GDM1 (cell line): ENCODE measurements at regions not wholly inside any gene's neighbourhood (a gene's known extent, or its start where the extent isn't known, plus 50 kb on each side); places are given as distances from the start of the nearest gene placed in this dataset.
"Not testable (repeated sequence)": the region's sequence is repeated elsewhere in the genome, so short reads cannot be mapped to it uniquely, and the experiment has no call there.

Source experiments
- DNase-seq: peaks from one replicate; lab custom pipeline; 2025; lab: John Stamatoyannopoulos, UW

GRCh38 chr3:95474338-95474737, 1340.1 kb upstream of the EPHA6 start:
- DNase-seq = no peak

DNA sequence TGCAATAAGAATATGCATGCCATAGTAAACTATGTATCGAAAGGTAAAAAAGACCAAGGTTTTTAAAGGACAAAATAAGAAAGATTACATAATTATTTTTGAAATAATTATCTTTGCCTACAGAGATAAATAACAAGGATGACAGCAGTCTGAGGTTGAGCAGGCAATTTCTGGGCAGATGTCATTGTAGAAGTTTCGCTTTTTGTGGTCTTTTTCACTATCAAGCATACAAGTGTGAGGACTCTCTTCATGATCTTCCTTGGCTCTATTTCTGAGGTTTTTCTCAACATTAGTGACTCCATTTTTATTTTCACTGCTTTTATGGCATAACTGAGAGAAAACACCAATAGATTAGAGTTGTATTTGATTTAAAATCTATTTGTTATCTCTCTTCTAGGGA, 1337.9 kb upstream of the EPHA6 start:
- no peak for DNase-seq

DNA sequence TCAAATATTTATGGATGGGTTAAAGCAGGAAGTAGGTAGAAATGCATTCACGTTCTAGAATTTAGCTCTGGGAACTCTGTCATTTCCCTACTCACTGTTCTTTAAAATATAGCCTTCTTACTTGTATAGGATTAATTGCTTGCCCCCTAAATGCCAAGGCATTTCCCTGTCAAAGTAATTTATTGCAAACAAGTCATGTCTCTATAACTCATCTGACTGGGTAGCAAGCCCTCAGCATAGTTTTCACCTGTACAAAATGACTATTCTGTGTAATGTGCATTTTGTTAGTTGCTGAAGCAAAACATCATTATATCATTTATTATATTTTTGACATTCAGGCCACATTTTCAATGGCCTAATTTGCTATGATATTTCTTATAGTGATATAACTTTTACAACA, 1308.2 kb upstream of the EPHA6 start:
- no peak for DNase-seq

DNA sequence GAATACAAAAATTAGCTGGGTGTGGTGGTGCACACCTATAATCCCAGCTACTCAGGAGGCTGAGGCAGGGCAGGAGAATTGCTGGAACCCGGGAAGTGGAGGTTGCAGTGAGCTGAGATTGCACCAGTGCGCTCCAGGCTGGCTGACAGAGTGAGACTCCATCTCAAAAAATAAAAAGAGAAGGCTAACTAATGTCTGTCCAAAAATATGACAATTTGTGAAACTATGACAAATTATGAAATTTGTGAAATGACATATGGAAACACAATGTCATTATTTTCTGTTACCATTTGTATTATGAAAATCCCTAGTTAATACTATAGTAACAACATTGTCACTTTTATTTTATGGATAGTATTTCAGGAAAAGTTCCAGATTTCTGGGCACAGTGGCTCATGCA, 1306.3 kb upstream of the EPHA6 start:
- DNase-seq = no peak

DNA sequence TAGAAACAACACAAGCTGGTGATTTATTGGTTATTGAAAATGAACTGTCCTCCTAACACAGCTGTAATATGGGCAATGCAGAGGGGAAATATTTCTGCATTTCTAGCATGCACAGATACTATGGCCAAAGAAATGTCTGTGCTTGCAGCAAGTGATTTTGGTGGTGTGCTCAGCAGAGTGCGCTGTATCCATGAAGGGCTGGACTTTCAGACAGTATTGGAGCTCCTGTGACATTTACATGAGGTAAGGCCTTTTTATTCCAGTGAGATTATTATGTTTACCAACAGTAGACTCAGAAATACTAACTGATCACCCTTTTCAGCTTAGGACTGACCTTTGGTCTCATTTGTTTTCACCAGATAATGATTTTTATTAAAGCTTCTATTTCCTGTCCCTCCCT, 1302.6 kb upstream of the EPHA6 start:
- no peak for DNase-seq

- no peak for DNase-seq
Observed at GRCh38 chr3:95514260-95514659, 1300.1 kb upstream of the EPHA6 start.

DNA sequence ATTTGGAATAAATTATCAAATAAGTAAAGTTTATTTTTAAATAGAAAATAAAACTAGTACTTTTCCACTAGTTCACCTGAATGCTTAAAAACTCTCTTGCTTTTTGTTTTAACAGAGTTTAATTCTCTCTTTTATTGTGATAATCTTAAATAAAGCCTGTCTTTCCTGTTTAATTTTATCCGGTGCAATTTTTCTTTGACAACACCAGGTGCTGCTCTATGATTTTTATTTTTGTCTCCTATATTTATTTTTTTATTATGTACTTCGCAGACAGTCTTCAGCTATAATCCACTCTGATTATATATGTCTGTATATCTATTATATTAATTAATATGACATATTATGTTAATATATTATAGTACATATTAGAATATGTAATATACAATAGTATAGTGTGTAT, 1293.0 kb upstream of the EPHA6 start:
- no peak for DNase-seq

DNA sequence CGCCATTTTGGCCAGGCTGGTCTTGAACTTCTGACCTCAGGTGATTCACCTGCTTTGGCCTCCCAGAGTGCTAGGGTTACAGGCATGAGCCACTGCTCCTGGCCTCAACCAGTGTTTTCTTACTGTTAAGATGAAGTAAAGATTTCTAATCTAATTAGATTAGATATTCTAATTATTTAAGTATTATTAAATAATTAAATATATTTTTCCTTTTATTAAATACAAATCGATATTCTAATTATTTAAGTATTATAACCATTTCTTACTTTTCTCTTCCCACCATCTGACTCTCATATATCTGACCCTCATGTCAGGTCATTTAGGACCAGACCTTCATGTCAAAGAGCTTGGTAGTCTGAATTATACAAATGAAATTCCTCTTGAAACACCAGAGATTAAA, 1291.9 kb upstream of the EPHA6 start:
- no peak for DNase-seq

GRCh38 chr3:95539950-95540483, 1274.4 kb upstream of the EPHA6 start:
- DNase-seq = no peak

DNA sequence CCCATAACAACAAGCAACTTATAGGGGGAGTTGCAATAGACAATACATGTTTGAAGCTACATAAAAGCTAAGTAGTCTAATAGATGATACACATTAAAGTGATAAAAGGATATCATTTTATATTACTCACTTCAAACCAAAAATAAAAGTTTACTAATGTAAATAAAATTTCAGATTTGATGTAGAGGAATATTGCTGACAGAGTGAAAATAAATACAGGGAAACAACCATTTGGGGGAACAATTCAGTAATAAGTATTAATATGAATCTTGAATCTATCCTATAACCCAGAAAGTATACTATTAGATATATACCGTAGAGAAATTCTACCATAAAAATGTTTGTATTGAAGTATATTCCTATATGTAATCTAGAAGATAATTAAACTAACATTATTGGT, 1248.9 kb upstream of the EPHA6 start:
- DNase-seq = no peak

GRCh38 chr3:95567346-95567745, 1247.0 kb upstream of the EPHA6 start:
- DNase-seq = no peak

GRCh38 chr3:95586754-95587153, 1227.6 kb upstream of the EPHA6 start:
- no peak for DNase-seq

- DNase-seq = not testable (repeated sequence)
Observed at GRCh38 chr3:95587641-95588040, 1226.8 kb upstream of the EPHA6 start.

DNA sequence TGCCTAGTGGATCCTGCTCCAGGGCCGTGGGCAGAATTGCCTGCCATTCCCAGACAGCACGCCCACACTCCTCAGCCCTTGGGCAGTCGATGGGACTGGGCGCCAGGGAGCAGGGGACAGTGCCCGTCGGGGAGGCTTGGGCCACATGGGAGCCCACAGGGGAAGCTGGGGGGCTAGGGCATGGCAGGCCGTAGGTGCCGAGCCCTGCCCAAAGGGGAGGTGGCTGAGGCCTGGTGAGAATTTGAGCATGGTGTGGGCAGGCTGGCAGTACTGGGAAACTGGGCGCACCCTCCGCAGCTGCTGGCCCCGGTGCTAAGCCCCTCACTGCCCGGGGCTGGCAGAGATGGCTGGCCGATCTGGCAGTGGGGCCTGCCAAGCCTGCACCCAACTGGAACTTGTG, 1225.9 kb upstream of the EPHA6 start:
- no peak for DNase-seq

GRCh38 chr3:95595416-95596075, 1218.8 kb upstream of the EPHA6 start:
- no peak for DNase-seq

DNA sequence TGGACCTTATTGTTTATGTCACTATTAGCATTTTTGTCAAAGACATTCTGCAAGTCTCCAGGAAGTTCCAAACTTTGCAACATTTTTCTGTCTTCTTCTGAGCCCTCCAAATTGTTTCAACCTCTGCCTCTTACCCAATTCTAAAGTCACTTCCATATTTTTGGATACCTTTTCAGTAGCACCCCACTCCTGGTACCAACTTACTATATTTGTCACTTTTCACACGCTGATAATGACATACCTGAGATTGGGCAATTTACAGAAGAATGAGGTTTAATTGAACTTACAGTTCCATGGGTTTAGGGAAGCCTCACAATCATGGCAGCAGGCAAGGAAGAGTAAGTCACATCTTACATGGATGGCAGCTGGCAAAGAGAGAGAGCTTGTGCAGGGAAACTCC, 1206.5 kb upstream of the EPHA6 start:
- no peak for DNase-seq

DNA sequence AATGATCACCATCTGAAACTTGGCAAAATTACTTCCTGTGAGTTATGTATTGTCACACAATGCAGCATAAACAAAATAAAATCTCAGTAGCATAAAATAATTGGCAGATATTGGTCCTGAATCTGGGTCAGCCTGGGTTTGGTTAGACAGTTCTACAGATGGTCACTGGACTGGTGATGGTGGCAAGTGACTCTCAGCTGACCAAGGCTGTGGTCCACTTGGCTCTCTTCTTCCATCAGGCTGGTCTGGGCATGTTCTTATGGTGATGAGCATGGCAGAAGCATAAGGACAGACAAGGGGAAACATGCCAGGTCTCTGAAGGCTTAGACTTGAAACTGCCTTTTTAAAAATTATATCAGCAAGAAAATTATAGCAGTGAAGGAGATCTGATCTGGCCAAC, 1205.0 kb upstream of the EPHA6 start:
- no peak for DNase-seq

GRCh38 chr3:95612611-95613010, 1201.8 kb upstream of the EPHA6 start:
- no peak for DNase-seq

DNA sequence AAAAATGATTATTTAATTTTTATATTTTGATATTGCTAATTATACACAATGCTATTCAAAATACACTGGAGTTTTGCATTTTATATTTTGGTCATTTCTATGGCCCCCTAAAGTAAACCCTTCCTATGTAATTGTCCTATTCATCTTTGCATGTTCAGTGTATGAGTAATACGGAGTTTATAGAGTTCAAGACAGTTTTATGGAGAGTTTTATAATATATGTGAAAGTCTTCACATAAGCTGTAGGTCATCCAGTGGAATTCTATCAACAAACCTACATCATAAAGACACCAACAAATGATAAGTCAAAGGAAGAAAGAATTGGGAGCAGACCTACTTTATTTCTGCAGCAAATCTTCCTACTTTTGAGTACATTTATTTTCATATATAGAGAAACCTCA, 1200.4 kb upstream of the EPHA6 start:
- DNase-seq = no peak

- DNase-seq = no peak
Observed at GRCh38 chr3:95615592-95616310, 1198.6 kb upstream of the EPHA6 start.

- DNase-seq = no peak
Observed at GRCh38 chr3:95626107-95626506, 1188.3 kb upstream of the EPHA6 start.

- no peak for DNase-seq
Observed at GRCh38 chr3:95627293-95627692, 1187.1 kb upstream of the EPHA6 start.

GRCh38 chr3:95627697-95628096, 1186.7 kb upstream of the EPHA6 start:
- no peak for DNase-seq

DNA sequence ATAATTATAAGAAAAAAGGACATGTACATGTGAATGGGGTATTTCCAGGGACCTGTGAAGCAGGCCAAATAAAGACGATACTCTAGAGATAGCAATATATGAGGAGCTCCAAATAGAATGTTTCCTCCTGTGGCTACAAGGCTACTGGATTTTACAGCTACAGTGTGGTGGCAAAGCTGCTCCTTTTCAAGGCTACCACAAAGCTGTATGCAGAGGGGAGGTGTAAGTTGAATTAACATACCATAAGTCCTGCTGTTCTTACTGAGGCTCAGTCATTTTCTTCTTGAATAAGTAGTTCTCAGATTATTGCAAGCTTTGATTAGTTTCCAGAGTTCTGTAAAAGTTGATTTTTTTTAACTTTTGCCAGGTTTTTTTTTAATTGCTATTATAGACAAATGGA, 1184.6 kb upstream of the EPHA6 start:
- no peak for DNase-seq
